HG03025 (cell line): ENCODE measurements at regions not wholly inside any gene's neighbourhood (a gene's known extent, or its start where the extent isn't known, plus 50 kb on each side); places are given as distances from the start of the nearest gene placed in this dataset.
A peak's percentile ranks its signal among the peaks of the same experiment; 100 is the strongest.

Experiments
- ATAC-seq: cut with Tn5 transposase; IDR thresholded peaks from one replicate; pipeline ENCODE4 v1.9.1; 2021; ENCODE audit warnings: mild to moderate bottlenecking, moderate library complexity; ENCODE audit not compliant: unreplicated experiment, low FRiP score

GRCh38 chr6:53974941-53975340 is 136.3 kb upstream of the MLIP start:
- no peak for ATAC-seq

GRCh38 chr6:53975941-53976615 is 135.2 kb upstream of the MLIP start:
- no peak for ATAC-seq

GRCh38 chr6:53977551-53977950 is 133.7 kb upstream of the MLIP start:
- no peak for ATAC-seq

- no peak for ATAC-seq
Measured at GRCh38 chr6:53979468-53980067, 131.7 kb upstream of the MLIP start.

GRCh38 chr6:53982366-53983050 is 128.7 kb upstream of the MLIP start:
- no peak for ATAC-seq

- ATAC-seq: no peak
Measured at GRCh38 chr6:53983301-53983700, 127.9 kb upstream of the MLIP start.

- no peak for ATAC-seq
Measured at GRCh38 chr6:53984163-53984562, 127.1 kb upstream of the MLIP start.

GRCh38 chr6:53984581-53984980 is 126.7 kb upstream of the MLIP start:
- ATAC-seq: no peak

- no peak for ATAC-seq
Measured at GRCh38 chr6:53985366-53985765, 125.9 kb upstream of the MLIP start.

- ATAC-seq: peak; percentile 77
Measured at GRCh38 chr6:53986165-53986720, 125.0 kb upstream of the MLIP start.

GRCh38 chr6:53986721-53987521 is 124.3 kb upstream of the MLIP start:
- no peak for ATAC-seq

- ATAC-seq: no peak
Measured at GRCh38 chr6:53987522-53987888, 123.7 kb upstream of the MLIP start.

- ATAC-seq: no peak
Measured at GRCh38 chr6:53989504-53989903, 121.7 kb upstream of the MLIP start.

GRCh38 chr6:53992522-53992921 is 118.7 kb upstream of the MLIP start:
- no peak for ATAC-seq

- no peak for ATAC-seq
Measured at GRCh38 chr6:53994201-53994600, 117.0 kb upstream of the MLIP start.

- no peak for ATAC-seq
Measured at GRCh38 chr6:53995935-53996334, 115.3 kb upstream of the MLIP start.

- no peak for ATAC-seq
Measured at GRCh38 chr6:53998303-53998702, 112.9 kb upstream of the MLIP start.

GRCh38 chr6:53999088-53999755 is 112.0 kb upstream of the MLIP start:
- ATAC-seq: no peak

- no peak for ATAC-seq
Measured at GRCh38 chr6:54002116-54002515, 109.1 kb upstream of the MLIP start.

GRCh38 chr6:54003316-54003715 is 107.9 kb upstream of the MLIP start:
- ATAC-seq: no peak
